Astrocyte of the spinal cord (primary cell): ENCODE measurements at regions not wholly inside any gene's neighbourhood (a gene's known extent, or its start where the extent isn't known, plus 50 kb on each side); places are given as distances from the start of the nearest gene placed in this dataset.

Experiments
- DNase-seq: peaks from one replicate; pipeline ENCODE4 v3.0.0; 2011; ENCODE audit warnings: low read depth, low spot score
- H3K4me3 ChIP-seq: 2 replicates; pipeline ENCODE4 v1.5.1; 2011; ENCODE audit warnings: low read depth, mild to moderate bottlenecking, low read length, moderate library complexity
- in situ Hi-C: cut with HindIII; loops from 2 replicates; pipeline ENCODE4 v1.10.0; 2017; ENCODE audit warnings: low sequenced_read_pairs
- TF ChIP-seq, protein P1 (sequence below): IDR thresholded peaks from 2 replicates; pipeline ENCODE4 v1.5.1; 2012; ENCODE audit warnings: low read depth, mild to moderate bottlenecking, low read length, inconsistent platforms

DNA sequence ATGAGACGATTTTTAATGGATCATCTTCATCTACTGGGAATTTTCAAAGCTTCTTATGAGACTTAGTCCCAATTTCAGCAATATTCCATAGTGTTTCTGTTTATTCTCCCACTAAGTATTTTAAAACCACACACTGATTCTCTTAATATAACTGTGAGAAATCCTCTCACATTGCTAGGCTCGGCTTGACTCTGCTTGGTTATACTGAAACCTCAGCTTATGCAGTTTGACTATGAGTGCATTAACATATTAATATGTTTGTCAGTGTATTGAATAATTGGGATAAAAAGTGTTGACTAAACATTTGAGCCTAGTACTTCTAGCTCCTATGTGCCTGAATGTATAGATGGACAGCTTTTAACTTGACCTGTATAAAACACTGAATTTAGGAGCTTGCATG, 298.5 kb upstream of the IZUMO3 start:
- H3K4me3 ChIP-seq, result no peak overlapping the region
- in situ Hi-C loops, result no loop called here
- no peak for DNase-seq
- TF ChIP-seq, protein P1, sequence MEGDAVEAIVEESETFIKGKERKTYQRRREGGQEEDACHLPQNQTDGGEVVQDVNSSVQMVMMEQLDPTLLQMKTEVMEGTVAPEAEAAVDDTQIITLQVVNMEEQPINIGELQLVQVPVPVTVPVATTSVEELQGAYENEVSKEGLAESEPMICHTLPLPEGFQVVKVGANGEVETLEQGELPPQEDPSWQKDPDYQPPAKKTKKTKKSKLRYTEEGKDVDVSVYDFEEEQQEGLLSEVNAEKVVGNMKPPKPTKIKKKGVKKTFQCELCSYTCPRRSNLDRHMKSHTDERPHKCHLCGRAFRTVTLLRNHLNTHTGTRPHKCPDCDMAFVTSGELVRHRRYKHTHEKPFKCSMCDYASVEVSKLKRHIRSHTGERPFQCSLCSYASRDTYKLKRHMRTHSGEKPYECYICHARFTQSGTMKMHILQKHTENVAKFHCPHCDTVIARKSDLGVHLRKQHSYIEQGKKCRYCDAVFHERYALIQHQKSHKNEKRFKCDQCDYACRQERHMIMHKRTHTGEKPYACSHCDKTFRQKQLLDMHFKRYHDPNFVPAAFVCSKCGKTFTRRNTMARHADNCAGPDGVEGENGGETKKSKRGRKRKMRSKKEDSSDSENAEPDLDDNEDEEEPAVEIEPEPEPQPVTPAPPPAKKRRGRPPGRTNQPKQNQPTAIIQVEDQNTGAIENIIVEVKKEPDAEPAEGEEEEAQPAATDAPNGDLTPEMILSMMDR, result no peak

DNA sequence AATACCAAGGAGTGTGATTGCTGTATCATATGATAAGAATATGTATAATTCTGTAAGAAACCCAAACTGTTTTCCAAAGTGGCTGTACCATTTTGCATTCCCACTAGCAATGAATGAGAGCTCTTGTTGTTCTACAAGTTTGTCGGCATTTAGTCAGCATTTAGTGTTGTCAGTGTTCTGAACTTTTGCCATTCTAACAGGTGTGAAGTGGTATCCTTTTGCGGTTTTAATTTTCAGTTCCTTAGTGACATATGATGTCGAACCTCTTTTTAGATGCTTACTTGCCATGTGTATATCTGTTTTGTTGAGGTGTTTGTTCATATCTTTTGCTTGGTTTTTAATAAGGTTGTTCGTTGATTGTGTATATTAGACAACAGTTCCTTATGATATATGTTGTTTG, 296.3 kb upstream of the IZUMO3 start:
- H3K4me3 ChIP-seq, result no peak overlapping the region
- in situ Hi-C loops, result no loop called here
- DNase-seq, result no peak
- TF ChIP-seq, protein P1, result no peak

DNA sequence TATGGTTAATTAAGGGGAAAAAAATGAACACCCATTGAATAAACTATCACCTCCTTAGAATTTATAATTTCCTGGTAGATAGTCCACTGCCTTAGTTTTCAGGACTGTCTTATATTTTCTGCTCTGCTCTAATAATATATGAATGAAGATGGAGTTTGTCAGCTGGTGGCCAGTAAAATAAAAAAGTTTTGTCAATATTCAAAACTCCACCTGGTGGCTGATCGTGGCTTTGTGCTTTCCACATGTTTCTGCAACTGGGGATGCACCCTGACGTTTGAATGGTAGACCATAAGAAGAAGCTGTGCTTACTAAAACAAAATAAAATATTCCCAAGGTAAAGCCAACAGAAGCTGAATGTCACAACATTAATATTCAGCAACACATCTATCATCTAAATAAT, 286.6 kb upstream of the IZUMO3 start:
- in situ Hi-C loops, result no loop called here
- DNase-seq, result no peak

DNA sequence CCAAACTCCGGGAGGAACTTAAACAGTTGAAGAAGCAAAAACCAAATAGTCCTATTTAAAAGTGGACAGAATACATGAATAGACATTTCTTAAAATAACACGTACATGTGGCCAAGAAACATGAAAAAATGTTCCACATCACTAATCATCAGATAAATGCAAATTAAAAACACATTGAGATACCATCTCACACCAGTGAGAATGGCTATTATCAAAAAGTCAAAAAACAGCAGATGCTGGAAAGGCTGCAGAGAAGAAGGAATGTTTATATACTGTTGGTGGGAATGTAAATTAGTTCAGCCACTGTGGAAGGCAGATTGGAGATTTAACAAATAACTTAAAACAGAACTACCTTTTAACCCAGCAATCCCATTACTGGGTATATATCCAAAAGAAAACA, 283.0 kb upstream of the IZUMO3 start:
- in situ Hi-C loops, result no loop called here
- DNase-seq, result no peak
- TF ChIP-seq, protein P1, result no peak
- no peak overlapping the region for H3K4me3 ChIP-seq

More for the DNA sequence above, 286.6 kb upstream of the IZUMO3 start:
- TF ChIP-seq, protein P1, result peak; percentile 31
- no peak overlapping the region for H3K4me3 ChIP-seq

DNA sequence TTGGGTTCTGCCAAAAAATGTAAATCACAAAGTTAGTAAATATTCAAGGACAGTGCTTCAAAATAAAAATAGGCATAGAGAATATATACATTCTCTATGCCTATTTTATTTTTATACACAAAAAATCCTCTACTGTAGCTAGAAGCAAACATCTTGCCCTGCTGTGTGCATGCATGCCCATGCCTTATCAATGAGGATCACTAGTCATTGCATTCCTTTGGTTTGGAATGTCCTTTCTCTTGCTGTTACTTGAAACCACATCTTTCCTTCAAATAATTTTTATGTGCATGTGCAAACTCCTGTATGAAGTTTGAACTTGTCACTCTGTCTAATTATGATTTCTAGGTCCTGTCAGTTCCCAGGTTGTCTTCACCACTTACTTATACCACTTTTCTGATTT, 278.9 kb upstream of the IZUMO3 start:
- in situ Hi-C loops, result no loop called here
- TF ChIP-seq, protein P1, result no peak
- DNase-seq, result no peak
- H3K4me3 ChIP-seq, result no peak overlapping the region

DNA sequence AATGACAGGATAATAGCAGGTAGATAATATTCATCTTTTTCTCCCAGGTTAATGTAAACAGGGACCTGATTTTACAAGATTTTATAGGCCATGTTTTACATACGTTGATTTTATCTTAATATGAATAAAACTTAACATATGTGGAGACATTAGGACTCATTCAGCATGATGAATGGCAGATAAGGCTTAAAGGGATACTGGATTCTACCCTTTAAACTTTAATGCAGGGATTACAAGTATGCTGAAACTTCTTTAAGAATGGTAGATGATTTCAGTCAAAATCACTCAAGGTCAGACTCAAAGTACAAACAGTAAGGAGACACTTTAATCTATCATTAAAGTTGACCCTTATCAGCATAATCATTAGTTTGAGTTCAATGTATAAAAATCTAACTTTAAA, 274.5 kb upstream of the IZUMO3 start:
- no peak overlapping the region for H3K4me3 ChIP-seq
- TF ChIP-seq, protein P1, result no peak
- DNase-seq, result no peak
- in situ Hi-C loops, result no loop called here

DNA sequence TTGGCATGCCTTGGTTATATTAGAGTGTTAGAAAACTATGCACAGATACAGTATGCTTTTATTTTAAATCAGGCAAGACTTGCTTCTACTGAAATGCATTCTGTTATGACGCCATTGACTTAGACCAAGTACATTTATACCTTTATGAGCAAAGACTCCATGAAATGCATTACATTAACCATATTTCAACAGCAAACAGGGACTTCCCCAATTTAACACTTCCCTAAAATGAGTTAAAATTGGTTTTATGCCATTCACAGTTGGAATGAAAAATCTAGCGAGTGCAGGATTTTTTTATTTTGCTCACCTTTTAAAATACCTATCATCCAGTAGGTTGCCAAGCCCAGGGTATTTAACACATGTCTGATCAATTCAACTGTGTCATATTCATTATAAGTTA, 272.1 kb upstream of the IZUMO3 start:
- TF ChIP-seq, protein P1, result no peak
- no peak for DNase-seq
- in situ Hi-C loops, result no loop called here
- no peak overlapping the region for H3K4me3 ChIP-seq
